ENCODE measurements at regions not wholly inside any gene's neighbourhood (a gene's known extent, or its start where the extent isn't known, plus 50 kb on each side); places are given as distances from the start of the nearest gene placed in this dataset.
"Not testable (repeated sequence)": the region's sequence is repeated elsewhere in the genome, so short reads cannot be mapped to it uniquely, and the experiment has no call there.

DNA sequence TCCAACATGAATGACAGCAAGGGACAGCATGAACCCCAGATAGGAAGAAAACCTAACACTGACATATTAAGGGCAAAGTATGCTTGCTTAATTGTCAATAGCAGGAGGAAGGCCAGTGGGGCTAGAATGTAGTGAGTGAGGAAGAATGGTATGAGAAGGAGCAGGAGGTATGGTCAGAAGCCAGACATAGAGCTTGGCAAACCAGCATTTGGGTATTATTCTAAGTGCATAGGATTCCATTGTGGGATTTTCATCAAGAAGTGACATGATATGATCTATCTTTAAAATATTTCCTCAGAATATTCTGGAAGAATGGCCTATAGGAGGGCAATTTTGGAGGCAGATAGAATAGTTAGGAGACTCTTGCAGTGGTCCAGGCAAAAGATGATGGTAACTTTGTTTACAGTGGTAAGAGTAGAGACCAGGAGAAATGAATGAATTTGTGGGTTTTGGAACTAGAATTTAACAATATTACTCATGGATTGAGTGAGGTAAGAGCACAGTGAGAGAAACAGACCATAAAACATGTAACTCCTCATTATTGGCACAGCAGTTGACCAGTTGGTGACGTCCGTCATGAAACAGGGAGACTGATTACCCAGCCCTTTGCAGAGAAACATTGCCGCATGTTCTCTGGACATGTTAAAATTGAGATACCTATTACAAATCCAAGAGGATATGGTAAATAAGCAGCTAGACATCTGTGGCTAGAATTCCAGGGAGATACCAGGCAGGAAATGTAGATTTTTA lies 246.5 kb upstream of the HS3ST1 start:
- no peak for DNase-seq (ENCODE audit: low spot score)
- in situ Hi-C loops (cut with MboI; ENCODE audit: low sequenced_read_pairs, unreplicated experiment): no loop called here
- TF ChIP-seq, protein P1, sequence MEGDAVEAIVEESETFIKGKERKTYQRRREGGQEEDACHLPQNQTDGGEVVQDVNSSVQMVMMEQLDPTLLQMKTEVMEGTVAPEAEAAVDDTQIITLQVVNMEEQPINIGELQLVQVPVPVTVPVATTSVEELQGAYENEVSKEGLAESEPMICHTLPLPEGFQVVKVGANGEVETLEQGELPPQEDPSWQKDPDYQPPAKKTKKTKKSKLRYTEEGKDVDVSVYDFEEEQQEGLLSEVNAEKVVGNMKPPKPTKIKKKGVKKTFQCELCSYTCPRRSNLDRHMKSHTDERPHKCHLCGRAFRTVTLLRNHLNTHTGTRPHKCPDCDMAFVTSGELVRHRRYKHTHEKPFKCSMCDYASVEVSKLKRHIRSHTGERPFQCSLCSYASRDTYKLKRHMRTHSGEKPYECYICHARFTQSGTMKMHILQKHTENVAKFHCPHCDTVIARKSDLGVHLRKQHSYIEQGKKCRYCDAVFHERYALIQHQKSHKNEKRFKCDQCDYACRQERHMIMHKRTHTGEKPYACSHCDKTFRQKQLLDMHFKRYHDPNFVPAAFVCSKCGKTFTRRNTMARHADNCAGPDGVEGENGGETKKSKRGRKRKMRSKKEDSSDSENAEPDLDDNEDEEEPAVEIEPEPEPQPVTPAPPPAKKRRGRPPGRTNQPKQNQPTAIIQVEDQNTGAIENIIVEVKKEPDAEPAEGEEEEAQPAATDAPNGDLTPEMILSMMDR (IDR thresholded peaks at IDR 0.05; ENCODE audit: borderline replicate concordance, control extremely low read depth, extremely low read depth, insufficient read depth, missing control alignments): no peak

DNA sequence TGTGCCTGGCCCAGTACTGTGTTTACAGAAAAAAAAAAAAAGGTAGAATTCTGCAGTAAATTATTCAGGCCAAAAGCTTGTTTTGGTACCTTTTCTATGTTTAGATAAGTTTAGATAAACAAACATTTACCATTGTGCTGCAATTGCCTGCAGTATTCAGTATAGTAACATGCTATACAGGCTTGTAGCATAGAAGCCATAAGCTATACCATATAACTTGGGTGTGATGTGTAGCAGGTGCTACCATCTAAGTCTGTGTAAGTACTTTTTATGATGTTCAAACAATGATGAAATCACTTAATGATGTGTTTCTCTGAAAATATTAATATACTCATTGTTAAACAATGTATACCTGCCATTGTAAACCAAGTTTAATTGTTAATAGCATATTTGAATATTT lies 241.6 kb upstream of the HS3ST1 start:
- no peak for DNase-seq (ENCODE audit: low spot score)
- TF ChIP-seq, protein P1 (IDR thresholded peaks at IDR 0.05; ENCODE audit: borderline replicate concordance, control extremely low read depth, extremely low read depth, insufficient read depth, missing control alignments): no peak
- in situ Hi-C loops (cut with MboI; ENCODE audit: low sequenced_read_pairs, unreplicated experiment): no loop called here

DNA sequence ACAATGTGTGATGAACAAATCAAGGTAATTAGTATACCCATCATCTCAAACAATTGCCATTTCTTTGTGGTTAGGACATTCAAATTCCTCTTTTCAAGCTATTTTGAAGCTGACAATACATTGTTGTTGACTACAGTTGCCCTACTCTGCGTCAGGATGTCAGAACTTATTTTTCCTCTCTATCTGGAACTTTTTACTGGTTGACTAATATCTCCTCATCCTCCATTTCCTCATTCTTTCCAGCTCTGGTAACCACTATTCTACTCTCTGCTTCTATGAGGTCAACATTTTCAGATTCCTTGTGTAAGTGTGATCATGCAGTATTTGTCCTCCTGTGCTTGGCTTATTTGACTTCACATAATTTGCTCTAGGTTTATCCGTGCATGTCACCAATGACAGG lies 240.5 kb upstream of the HS3ST1 start:
- in situ Hi-C loops (cut with MboI; ENCODE audit: low sequenced_read_pairs, unreplicated experiment): no loop called here
- TF ChIP-seq, protein P1 (IDR thresholded peaks at IDR 0.05; ENCODE audit: borderline replicate concordance, control extremely low read depth, extremely low read depth, insufficient read depth, missing control alignments): no peak
- no peak for DNase-seq (ENCODE audit: low spot score)

DNA sequence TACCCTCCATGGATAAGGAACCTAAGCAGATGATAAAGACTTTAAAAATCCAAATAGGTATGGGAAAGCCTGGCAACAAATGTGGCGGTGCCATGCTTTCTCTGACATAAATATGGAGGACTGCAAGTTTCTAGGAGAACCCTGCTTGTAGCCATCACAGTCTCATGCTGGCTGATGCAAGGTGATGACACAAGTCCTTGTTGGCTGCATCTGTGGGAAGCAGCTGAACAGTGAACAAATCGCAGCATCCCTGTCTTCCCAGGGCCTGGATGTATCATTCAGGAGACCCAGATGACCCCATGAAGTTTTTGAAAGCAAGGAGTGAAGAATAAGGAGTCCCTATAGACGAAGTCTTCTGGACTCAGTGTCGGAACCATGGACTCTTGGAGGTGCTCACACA lies 234.4 kb upstream of the HS3ST1 start:
- in situ Hi-C loops (cut with MboI; ENCODE audit: low sequenced_read_pairs, unreplicated experiment): no loop called here
- TF ChIP-seq, protein P1 (IDR thresholded peaks at IDR 0.05; ENCODE audit: borderline replicate concordance, control extremely low read depth, extremely low read depth, insufficient read depth, missing control alignments): no peak
- DNase-seq (ENCODE audit: low spot score): no peak

DNA sequence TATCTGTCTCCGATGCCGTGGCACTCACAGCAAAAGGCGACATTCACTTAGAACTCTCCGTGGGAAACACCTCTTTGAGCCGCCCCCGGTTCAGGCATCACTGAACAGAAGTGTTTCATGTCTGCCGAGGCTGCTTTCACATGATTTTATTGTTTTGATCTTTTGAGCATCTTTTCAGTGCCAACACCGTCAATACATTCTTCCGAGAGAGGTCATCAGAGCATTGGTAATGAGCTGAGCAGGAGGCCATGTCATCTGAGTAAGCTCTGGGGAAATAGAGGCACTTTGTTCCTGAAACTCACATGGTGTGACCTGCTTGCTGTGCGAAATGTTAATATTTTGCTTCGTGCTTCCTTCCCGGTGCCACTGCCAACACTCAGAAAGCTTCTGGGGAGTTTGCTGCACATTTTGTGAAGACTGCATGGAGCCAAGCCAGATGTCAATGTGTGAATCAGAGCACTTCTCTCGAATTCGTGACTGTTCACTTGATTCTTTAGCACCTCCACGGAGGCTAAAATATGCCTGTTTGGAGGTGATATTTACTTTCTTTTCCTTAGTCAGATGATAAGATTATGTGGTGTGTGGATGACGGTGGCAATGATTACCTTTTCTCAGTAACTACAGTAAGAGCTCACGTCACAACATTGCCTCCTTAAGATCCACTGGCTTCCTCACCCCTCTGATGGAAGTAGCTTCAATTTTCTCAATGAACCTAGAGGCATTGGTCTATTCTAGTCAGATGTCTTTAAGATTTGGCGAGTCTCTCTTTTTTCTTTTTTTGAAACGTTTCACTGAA lies 222.3 kb upstream of the HS3ST1 start:
- in situ Hi-C loops (cut with MboI; ENCODE audit: low sequenced_read_pairs, unreplicated experiment): no loop called here

DNA sequence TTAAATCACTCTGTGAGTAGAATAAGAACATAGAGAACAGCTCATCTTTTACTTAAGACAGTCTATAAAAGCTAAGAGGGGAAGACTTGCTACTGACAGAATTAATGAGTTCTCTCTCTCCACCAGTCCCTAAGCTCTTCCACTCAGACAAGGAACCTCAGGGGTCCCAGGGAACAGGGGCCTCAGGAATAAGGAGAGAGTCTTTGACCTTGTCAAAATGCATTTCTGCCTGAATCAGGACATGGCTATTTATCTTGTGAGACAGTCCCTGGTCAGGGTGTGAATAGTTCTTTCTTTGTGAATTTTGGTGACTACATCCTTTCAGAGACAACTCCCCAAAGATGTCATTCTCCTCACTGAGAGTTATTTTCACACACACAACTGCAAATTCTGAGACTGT lies 218.7 kb upstream of the HS3ST1 start:
- TF ChIP-seq, protein P1 (IDR thresholded peaks at IDR 0.05; ENCODE audit: borderline replicate concordance, control extremely low read depth, extremely low read depth, insufficient read depth, missing control alignments): no peak
- no peak for DNase-seq (ENCODE audit: low spot score)
- in situ Hi-C loops (cut with MboI; ENCODE audit: low sequenced_read_pairs, unreplicated experiment): no loop called here

More for the DNA sequence above, 222.3 kb upstream of the HS3ST1 start:
- TF ChIP-seq, protein P1 (IDR thresholded peaks at IDR 0.05; ENCODE audit: borderline replicate concordance, control extremely low read depth, extremely low read depth, insufficient read depth, missing control alignments): no peak
- DNase-seq (ENCODE audit: low spot score): no peak

DNA sequence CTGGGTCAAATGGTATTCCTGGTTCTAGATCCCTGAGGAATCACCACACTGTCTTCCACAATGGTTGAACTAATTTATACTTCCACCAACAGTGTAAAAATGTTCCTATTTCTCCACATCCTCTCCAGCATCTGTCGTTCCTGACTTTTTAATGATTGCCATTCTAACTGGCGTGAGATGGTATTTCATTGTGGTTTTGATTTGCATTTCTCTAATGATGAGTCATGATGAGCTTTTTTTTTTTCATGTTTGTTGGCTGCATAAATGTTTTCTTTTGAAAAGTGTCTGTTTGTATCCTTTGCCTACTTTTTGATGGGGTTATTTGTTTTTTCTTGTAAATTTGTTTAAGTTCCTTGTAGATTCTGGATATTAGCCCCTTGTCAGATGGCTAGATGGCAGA lies 214.4 kb upstream of the HS3ST1 start:
- DNase-seq (ENCODE audit: low spot score); in situ Hi-C loops (cut with MboI; ENCODE audit: low sequenced_read_pairs, unreplicated experiment): not testable (repeated sequence)

All from GM13976 (cell line).